ENCODE measurements at regions not wholly inside any gene's neighbourhood (a gene's known extent, or its start where the extent isn't known, plus 50 kb on each side); places are given as distances from the start of the nearest gene placed in this dataset.

DNA sequence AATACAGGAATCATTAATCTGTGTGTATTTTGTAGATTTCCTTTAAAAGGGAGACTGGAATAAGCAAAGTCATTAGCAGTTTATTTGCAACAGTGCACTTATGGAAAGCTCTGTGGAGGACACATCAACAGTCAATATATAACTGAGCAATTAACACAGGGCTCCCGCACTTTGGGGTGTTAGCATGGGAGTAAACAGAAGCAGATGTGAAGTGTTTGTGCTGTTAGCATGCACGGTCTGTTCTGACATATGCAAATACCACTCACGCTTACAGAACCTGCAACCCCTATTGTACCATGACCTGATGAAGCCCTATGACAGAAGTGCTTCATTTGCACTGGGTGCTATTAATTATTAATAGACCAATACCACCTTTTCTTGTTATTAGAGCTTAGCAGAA is 118.9 kb downstream of the PPP1R3A start (continued):
- TF ChIP-seq TOX (CRISPR knock-in tag; IDR thresholded peaks at IDR 0.05; ENCODE audit: borderline replicate concordance) (no peak), BACH2 (CRISPR knock-in tag; IDR thresholded peaks at IDR 0.05; ENCODE audit: borderline replicate concordance) (no peak), ISL1 (CRISPR knock-in tag; IDR thresholded peaks at IDR 0.05) (no peak)
- TF ChIP-seq, protein P1, sequence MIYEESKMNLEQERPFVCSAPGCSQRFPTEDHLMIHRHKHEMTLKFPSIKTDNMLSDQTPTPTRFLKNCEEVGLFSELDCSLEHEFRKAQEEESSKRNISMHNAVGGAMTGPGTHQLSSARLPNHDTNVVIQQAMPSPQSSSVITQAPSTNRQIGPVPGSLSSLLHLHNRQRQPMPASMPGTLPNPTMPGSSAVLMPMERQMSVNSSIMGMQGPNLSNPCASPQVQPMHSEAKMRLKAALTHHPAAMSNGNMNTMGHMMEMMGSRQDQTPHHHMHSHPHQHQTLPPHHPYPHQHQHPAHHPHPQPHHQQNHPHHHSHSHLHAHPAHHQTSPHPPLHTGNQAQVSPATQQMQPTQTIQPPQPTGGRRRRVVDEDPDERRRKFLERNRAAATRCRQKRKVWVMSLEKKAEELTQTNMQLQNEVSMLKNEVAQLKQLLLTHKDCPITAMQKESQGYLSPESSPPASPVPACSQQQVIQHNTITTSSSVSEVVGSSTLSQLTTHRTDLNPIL (CRISPR knock-in tag; IDR thresholded peaks at IDR 0.05; ENCODE audit: low read depth), result no peak

DNA sequence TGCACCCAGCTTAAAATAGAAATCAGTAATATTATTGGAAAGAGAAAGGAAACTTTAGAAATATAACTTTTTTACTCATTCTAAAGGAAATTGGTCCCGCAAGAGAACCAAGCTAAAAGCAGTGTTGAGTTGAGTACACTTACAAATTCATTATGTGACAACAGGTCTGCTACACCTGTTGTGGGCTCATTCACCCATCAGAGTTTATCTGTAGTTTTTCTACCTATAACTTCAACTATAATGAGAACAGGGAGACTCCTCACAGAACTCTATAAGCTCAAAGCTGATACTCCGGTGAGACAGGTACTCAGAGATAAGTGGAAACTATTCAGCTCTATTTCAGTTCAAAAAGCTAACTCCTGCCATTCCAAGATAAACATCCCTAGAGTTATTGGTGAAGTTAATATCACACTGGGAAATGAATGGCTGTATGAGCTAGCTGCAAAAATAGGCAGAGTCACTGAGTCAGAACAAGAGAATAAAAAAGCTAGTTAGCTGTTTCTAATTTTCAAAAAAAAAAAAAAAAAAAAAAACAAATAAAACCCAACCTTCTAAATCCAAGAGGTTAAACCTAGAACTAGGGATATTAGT is 121.3 kb downstream of the PPP1R3A start:
- no peak for ATAC-seq
- TF ChIP-seq, protein P1 (CRISPR knock-in tag; IDR thresholded peaks at IDR 0.05; ENCODE audit: low read depth), result no peak
- TF ChIP-seq SNAI2 (CRISPR knock-in tag; IDR thresholded peaks at IDR 0.05) (no peak), ARNTL (CRISPR knock-in tag; IDR thresholded peaks at IDR 0.05; ENCODE audit: borderline replicate concordance, low read depth) (no peak), ESRRG (CRISPR knock-in tag; IDR thresholded peaks at IDR 0.05) (no peak), ZFP3 (CRISPR knock-in tag; IDR thresholded peaks at IDR 0.05) (no peak), ZC3H10 (CRISPR knock-in tag; IDR thresholded peaks at IDR 0.05) (no peak), CSDC2 (CRISPR knock-in tag; IDR thresholded peaks at IDR 0.05) (no peak), BACH2 (CRISPR knock-in tag; IDR thresholded peaks at IDR 0.05; ENCODE audit: borderline replicate concordance) (no peak), OSR1 (CRISPR knock-in tag; IDR thresholded peaks at IDR 0.05) (no peak), RARB (CRISPR knock-in tag; IDR thresholded peaks at IDR 0.05) (no peak), ZFP30 (CRISPR knock-in tag; IDR thresholded peaks at IDR 0.05) (no peak), PPARA (CRISPR knock-in tag; IDR thresholded peaks at IDR 0.05; ENCODE audit: borderline replicate concordance) (no peak)
- TF ChIP-seq, protein P2, sequence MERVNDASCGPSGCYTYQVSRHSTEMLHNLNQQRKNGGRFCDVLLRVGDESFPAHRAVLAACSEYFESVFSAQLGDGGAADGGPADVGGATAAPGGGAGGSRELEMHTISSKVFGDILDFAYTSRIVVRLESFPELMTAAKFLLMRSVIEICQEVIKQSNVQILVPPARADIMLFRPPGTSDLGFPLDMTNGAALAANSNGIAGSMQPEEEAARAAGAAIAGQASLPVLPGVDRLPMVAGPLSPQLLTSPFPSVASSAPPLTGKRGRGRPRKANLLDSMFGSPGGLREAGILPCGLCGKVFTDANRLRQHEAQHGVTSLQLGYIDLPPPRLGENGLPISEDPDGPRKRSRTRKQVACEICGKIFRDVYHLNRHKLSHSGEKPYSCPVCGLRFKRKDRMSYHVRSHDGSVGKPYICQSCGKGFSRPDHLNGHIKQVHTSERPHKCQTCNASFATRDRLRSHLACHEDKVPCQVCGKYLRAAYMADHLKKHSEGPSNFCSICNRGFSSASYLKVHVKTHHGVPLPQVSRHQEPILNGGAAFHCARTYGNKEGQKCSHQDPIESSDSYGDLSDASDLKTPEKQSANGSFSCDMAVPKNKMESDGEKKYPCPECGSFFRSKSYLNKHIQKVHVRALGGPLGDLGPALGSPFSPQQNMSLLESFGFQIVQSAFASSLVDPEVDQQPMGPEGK (CRISPR knock-in tag; IDR thresholded peaks at IDR 0.05; ENCODE audit: borderline replicate concordance), result no peak
- TF ChIP-seq, protein P3, sequence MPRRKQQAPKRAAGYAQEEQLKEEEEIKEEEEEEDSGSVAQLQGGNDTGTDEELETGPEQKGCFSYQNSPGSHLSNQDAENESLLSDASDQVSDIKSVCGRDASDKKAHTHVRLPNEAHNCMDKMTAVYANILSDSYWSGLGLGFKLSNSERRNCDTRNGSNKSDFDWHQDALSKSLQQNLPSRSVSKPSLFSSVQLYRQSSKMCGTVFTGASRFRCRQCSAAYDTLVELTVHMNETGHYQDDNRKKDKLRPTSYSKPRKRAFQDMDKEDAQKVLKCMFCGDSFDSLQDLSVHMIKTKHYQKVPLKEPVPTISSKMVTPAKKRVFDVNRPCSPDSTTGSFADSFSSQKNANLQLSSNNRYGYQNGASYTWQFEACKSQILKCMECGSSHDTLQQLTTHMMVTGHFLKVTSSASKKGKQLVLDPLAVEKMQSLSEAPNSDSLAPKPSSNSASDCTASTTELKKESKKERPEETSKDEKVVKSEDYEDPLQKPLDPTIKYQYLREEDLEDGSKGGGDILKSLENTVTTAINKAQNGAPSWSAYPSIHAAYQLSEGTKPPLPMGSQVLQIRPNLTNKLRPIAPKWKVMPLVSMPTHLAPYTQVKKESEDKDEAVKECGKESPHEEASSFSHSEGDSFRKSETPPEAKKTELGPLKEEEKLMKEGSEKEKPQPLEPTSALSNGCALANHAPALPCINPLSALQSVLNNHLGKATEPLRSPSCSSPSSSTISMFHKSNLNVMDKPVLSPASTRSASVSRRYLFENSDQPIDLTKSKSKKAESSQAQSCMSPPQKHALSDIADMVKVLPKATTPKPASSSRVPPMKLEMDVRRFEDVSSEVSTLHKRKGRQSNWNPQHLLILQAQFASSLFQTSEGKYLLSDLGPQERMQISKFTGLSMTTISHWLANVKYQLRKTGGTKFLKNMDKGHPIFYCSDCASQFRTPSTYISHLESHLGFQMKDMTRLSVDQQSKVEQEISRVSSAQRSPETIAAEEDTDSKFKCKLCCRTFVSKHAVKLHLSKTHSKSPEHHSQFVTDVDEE (CRISPR knock-in tag; IDR thresholded peaks at IDR 0.05), result no peak
- TF ChIP-seq, protein P4, sequence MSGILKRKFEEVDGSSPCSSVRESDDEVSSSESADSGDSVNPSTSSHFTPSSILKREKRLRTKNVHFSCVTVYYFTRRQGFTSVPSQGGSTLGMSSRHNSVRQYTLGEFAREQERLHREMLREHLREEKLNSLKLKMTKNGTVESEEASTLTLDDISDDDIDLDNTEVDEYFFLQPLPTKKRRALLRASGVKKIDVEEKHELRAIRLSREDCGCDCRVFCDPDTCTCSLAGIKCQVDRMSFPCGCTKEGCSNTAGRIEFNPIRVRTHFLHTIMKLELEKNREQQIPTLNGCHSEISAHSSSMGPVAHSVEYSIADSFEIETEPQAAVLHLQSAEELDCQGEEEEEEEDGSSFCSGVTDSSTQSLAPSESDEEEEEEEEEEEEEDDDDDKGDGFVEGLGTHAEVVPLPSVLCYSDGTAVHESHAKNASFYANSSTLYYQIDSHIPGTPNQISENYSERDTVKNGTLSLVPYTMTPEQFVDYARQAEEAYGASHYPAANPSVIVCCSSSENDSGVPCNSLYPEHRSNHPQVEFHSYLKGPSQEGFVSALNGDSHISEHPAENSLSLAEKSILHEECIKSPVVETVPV (CRISPR knock-in tag; IDR thresholded peaks at IDR 0.05), result no peak

DNA sequence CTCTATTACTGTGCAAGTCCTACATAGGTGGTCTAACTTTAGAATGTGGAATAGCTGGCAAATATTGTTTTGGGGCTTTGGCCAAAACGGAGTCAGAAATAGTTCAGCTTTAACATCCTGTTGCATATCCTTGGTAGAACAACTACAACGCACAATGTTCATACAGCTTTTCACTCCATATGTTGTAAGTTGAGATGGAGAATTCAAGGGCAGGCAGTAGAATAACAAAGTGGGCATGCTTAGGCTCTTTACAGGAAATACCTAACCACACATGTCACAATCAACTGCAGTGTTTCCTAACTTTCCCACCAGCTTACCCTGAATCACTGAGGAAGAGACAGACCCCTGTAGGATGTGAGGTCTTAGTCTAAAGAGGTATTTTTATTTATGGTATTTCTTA is 122.3 kb downstream of the PPP1R3A start:
- no peak for ATAC-seq
- TF ChIP-seq, protein P3 (CRISPR knock-in tag; IDR thresholded peaks at IDR 0.05), result no peak
- no peak for TF ChIP-seq ZC3H10 (CRISPR knock-in tag; IDR thresholded peaks at IDR 0.05)
- TF ChIP-seq ARNTL (CRISPR knock-in tag; IDR thresholded peaks at IDR 0.05; ENCODE audit: borderline replicate concordance, low read depth), result no peak
- TF ChIP-seq OSR1 (CRISPR knock-in tag; IDR thresholded peaks at IDR 0.05), result no peak
- no peak for TF ChIP-seq SNAI2 (CRISPR knock-in tag; IDR thresholded peaks at IDR 0.05)
- TF ChIP-seq ISL1 (CRISPR knock-in tag; IDR thresholded peaks at IDR 0.05), result no peak
